Adrenal gland (tissue), 9 donors: ENCODE measurements at regions not wholly inside any gene's neighbourhood (a gene's known extent, or its start where the extent isn't known, plus 50 kb on each side); places are given as distances from the start of the nearest gene placed in this dataset.

Experiments used
- DNase-seq, 7 donors: peaks; one replicate each; pipeline ENCODE4 v3.0.0-alpha.2; 2019 to 2020
- H3K27ac ChIP-seq, 5 donors: fragments of 200-600 bp; sonication (generic) in 4 of 5; 1 replicate in 3 of 5; 2 replicates in 2 of 5; pipeline versions ENCODE4 v1.5.1 to v1.8.0; 2016 to 2020; ENCODE audit warnings: mild to moderate bottlenecking in 1 of 5
- H3K27me3 ChIP-seq: fragments of 200-600 bp; 2 replicates; pipeline ENCODE4 v1.8.0; 2021
- H3K36me3 ChIP-seq, 2 donors: fragments of 200-600 bp; replicated peaks in 1 of 2; 1 replicate in 1 of 2; 2 replicates in 1 of 2; pipeline versions ENCODE4 v1.5.1 to v1.8.0; 2018 to 2022
- H3K4me1 ChIP-seq, 2 donors: fragments of 200-600 bp; replicated peaks in 1 of 2; 1 replicate in 1 of 2; 2 replicates in 1 of 2; pipeline versions ENCODE4 v1.5.1 to v1.8.0; 2018 to 2021
- H3K4me3 ChIP-seq, 4 donors: fragments of 200-600 bp; sonication (generic) in 3 of 4; one replicate each; pipeline ENCODE4 v1.5.1; 2016 to 2018
- H3K9me3 ChIP-seq, 3 donors: fragments of 200-600 bp; sonication (generic) in 1 of 3; replicated peaks in 1 of 3; 1 replicate in 2 of 3; 2 replicates in 1 of 3; pipeline versions ENCODE4 v1.5.1 to v1.8.0; 2016 to 2021
- CTCF ChIP-seq, 6 experiments: fragments of 450-650 bp in 4 of 6; fragments of 200-600 bp in 2 of 6; sonication (generic) in 1 of 6; IDR thresholded peaks; 1 replicate in 5 of 6; 2 replicates in 1 of 6; pipeline versions ENCODE4 v1.5.1 to v1.8.0; 2016 to 2021; ENCODE audit warnings: antibody characterized with exemption in 6 of 6, mild to moderate bottlenecking in 2 of 6, moderate library complexity in 1 of 6
- POLR2A ChIP-seq, 2 donors: fragments of 450-650 bp; IDR thresholded peaks; one replicate each; pipeline ENCODE4 v1.6.1; 2017; ENCODE audit warnings: antibody characterized with exemption in 2 of 2, mild to moderate bottlenecking in 2 of 2, moderate library complexity in 1 of 2
- WGBS, 4 donors: extraction: QIAGEN DNeasy Blood & Tissue Kit in 2 of 4; methylation state at CpG; one replicate each; pipeline versions ENCODE4 v1.1.5 to v1.1.7; 2013 to 2017; 5-methylcytosine and 5-hydroxymethylcytosine counted together
- intact Hi-C, 2 donors: fragments of 100-400 bp; cut with DNase I; formaldehyde crosslinking; loops; one replicate each; pipeline versions ENCODE4 v1.14.1 to v1.15.0; 2022 to 2023
- donor health status: healthy with polysubstance abuse.
- donor health status: Bipolar disorder and iron deficiency.
- donor health status: DM: yes; HTN: yes; CAD: no.
- donor health status: DM: no; HTN: no; CAD: no.
- donor health status: DM: no; HTN: no; CAD: no.

GRCh38 chr1:87714278-87714677, 385.6 kb downstream of the LMO4 start:
- no peaks in the 10 kb centered on the region for H3K36me3 ChIP-seq
- no peaks in the 10 kb centered on the region for H3K9me3 ChIP-seq
- 75 to 97% (median 83%) methylated on average over 2 of the region's 2 CpGs for WGBS, 4 donors
- H3K27me3 ChIP-seq, result no peaks in the 10 kb centered on the region
- no peak overlapping the region for H3K4me3 ChIP-seq
- H3K4me1 ChIP-seq, result no peaks in the 10 kb centered on the region
- TF ChIP-seq POLR2A (IDR thresholded peaks at IDR 0.05) (no peak), CTCF (IDR thresholded peaks at IDR 0.05) (no peak)
- intact Hi-C loops, result no loop called here
- no peak for DNase-seq
- no peak overlapping the region for H3K27ac ChIP-seq

GRCh38 chr1:87715052-87715451, 386.4 kb downstream of the LMO4 start:
- Histone ChIP-seq H3K4me3 (no peak overlapping the region), H3K36me3 (no peaks in the 10 kb centered on the region), H3K4me1 (no peaks in the 10 kb centered on the region), H3K27ac (no peak overlapping the region), H3K9me3 (no peaks in the 10 kb centered on the region), H3K27me3 (no peaks in the 10 kb centered on the region)
- 80 to 84% (median 83%) methylated on average over 3 of the region's 3 CpGs for WGBS, 4 donors
- no peak for TF ChIP-seq CTCF (IDR thresholded peaks at IDR 0.05)
- no peak for TF ChIP-seq POLR2A (IDR thresholded peaks at IDR 0.05)
- no peak for DNase-seq
- intact Hi-C loops, result no loop called here

- intact Hi-C loops, result no loop called here
- Histone ChIP-seq H3K4me3 (no peak overlapping the region), H3K27me3 (no peaks in the 10 kb centered on the region), H3K36me3 (no peaks in the 10 kb centered on the region), H3K4me1 (no peaks in the 10 kb centered on the region), H3K27ac (no peak overlapping the region), H3K9me3 (no peaks in the 10 kb centered on the region)
- TF ChIP-seq POLR2A (IDR thresholded peaks at IDR 0.05) (no peak), CTCF (IDR thresholded peaks at IDR 0.05) (no peak)
- WGBS, 4 donors, result 33 to 62% (median 46%) methylated on average over 2 of the region's 2 CpGs
- DNase-seq, result no peak
Observed at GRCh38 chr1:87715471-87715870, 386.8 kb downstream of the LMO4 start.

DNA sequence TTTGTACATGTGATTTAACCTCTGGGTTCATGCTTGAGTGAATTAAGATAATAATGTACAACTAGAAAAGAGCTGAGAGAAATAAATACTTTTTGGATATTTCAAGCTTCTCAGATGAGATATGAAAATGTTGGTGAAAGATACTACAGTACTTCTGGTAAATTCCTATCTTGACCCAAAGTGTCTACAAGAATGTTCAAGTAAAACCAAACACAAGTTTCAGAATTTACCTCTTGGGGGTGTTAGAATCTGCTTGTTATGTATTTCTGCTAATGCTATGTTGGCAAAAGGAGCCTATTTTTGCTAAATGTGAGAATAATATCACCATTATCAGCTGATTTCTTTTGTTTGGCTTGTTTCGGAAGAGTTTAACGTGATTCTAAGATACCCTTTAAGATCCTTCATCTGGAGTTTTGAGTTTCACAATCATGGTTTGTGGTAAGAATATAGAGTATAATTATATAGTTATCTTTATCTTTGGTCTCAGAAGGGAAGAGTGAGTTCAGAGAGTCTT, 388.5 kb downstream of the LMO4 start:
- intact Hi-C loops, result no loop called here
- Histone ChIP-seq H3K27ac (no peak overlapping the region), H3K4me1 (no peaks in the 10 kb centered on the region), H3K27me3 (no peaks in the 10 kb centered on the region), H3K36me3 (no peaks in the 10 kb centered on the region), H3K9me3 (no peaks in the 10 kb centered on the region), H3K4me3 (no peak overlapping the region)
- WGBS, 4 donors, result 72 to 83% (median 77%) methylated on average over 2 of the region's 2 CpGs
- TF ChIP-seq POLR2A (IDR thresholded peaks at IDR 0.05) (no peak), CTCF (IDR thresholded peaks at IDR 0.05) (no peak)
- no peak for DNase-seq
